Liver (tissue), 8 donors: ENCODE measurements at regions not wholly inside any gene's neighbourhood (a gene's known extent, or its start where the extent isn't known, plus 50 kb on each side); places are given as distances from the start of the nearest gene placed in this dataset.

Source experiments
- DNase-seq: peaks from one replicate; pipeline ENCODE4 v3.0.0-alpha.2; 2017; ENCODE audit warnings: low spot score
- H3K27ac ChIP-seq, 2 donors: one replicate each; pipeline ENCODE4 v1.7.0; 2013; ENCODE audit warnings: inconsistent platforms in 2 of 2, low read length in 2 of 2, control low read depth in 1 of 2, low read depth in 1 of 2, mild to moderate bottlenecking in 1 of 2
- H3K27me3 ChIP-seq, 4 donors: one replicate each; pipeline versions ENCODE4 v1.6.1 to v1.7.0; 2013; ENCODE audit warnings: low read length in 3 of 4, inconsistent platforms in 1 of 4, mild to moderate bottlenecking in 1 of 4, moderate library complexity in 1 of 4; ENCODE audit not compliant: control insufficient read depth in 4 of 4, insufficient read depth in 4 of 4
- H3K36me3 ChIP-seq, 4 donors: one replicate each; pipeline versions ENCODE4 v1.6.1 to v1.7.0; 2013; ENCODE audit warnings: low read length in 3 of 4, mild to moderate bottlenecking in 3 of 4, low read depth in 1 of 4, moderate library complexity in 1 of 4; ENCODE audit not compliant: control insufficient read depth in 4 of 4, insufficient read depth in 3 of 4
- H3K4me1 ChIP-seq, 4 donors: one replicate each; pipeline versions ENCODE4 v1.6.1 to v1.7.0; 2013; ENCODE audit warnings: low read length in 3 of 4, mild to moderate bottlenecking in 3 of 4, moderate library complexity in 1 of 4; ENCODE audit not compliant: control insufficient read depth in 4 of 4, insufficient read depth in 4 of 4
- H3K4me3 ChIP-seq, 3 donors: one replicate each; pipeline versions ENCODE4 v1.6.1 to v1.7.0; 2013; ENCODE audit warnings: low read length in 3 of 3, control low read depth in 1 of 3, low read depth in 1 of 3, mild to moderate bottlenecking in 1 of 3
- H3K9ac ChIP-seq, 2 donors: one replicate each; pipeline ENCODE4 v1.7.0; 2013; ENCODE audit warnings: low read length in 2 of 2, mild to moderate bottlenecking in 2 of 2, moderate library complexity in 2 of 2, control low read depth in 1 of 2, low read depth in 1 of 2
- H3K9me3 ChIP-seq, 4 donors: one replicate each; pipeline versions ENCODE4 v1.6.1 to v1.7.0; 2013; ENCODE audit warnings: low read length in 3 of 4; ENCODE audit not compliant: control insufficient read depth in 4 of 4
- FOXA2 ChIP-seq: IDR thresholded peaks from 2 replicates; pipeline ENCODE4 v1.6.1; 2016; ENCODE audit warnings: antibody characterized with exemption
- GABPA ChIP-seq, 2 donors: IDR thresholded peaks in 1 of 2; conservative IDR thresholded peaks in 1 of 2; 2 replicates each; pipeline ENCODE4 v1.6.1; 2016; ENCODE audit warnings: antibody characterized with exemption in 2 of 2, mild to moderate bottlenecking in 1 of 2, moderate library complexity in 1 of 2
- HNF4A ChIP-seq, 2 donors: conservative IDR thresholded peaks; 2 replicates each; pipeline ENCODE4 v1.6.1; 2016; ENCODE audit warnings: antibody characterized with exemption in 2 of 2, mild to moderate bottlenecking in 2 of 2
- JUND ChIP-seq, 2 donors: IDR thresholded peaks; 2 replicates each; pipeline ENCODE4 v1.6.1; 2016; ENCODE audit warnings: antibody characterized with exemption in 2 of 2
- NR2F2 ChIP-seq: IDR thresholded peaks from 2 replicates; pipeline ENCODE4 v1.6.1; 2016; ENCODE audit warnings: antibody characterized with exemption
- RAD21 ChIP-seq, 2 donors: IDR thresholded peaks; 2 replicates each; pipeline ENCODE4 v1.6.1; 2016; ENCODE audit warnings: antibody characterized with exemption in 2 of 2, mild to moderate bottlenecking in 2 of 2
- RXRA ChIP-seq, 2 donors: IDR thresholded peaks; 2 replicates each; pipeline ENCODE4 v1.6.1; 2017 to 2018; ENCODE audit warnings: antibody characterized with exemption in 2 of 2, mild to moderate bottlenecking in 1 of 2
- SP1 ChIP-seq: IDR thresholded peaks from 2 replicates; pipeline ENCODE4 v1.6.1; 2018; ENCODE audit warnings: antibody characterized with exemption, mild to moderate bottlenecking
- ZBTB33 ChIP-seq: IDR thresholded peaks from 2 replicates; pipeline ENCODE4 v1.6.1; 2016; ENCODE audit warnings: antibody characterized with exemption
- WGBS: extraction: QIAGEN DNeasy Blood & Tissue Kit; methylation state at CpG from one replicate; pipeline ENCODE4 v1.1.7; 2013; 5-methylcytosine and 5-hydroxymethylcytosine counted together
- TF ChIP-seq, protein P1 (sequence below): IDR thresholded peaks from 2 replicates; pipeline ENCODE4 v1.6.1; 2016; ENCODE audit warnings: antibody characterized with exemption, mild to moderate bottlenecking
- TF ChIP-seq, protein P2 (sequence below): fragments of 150-350 bp; IDR thresholded peaks from 2 replicates; pipeline ENCODE4 v1.5.1; 2017; ENCODE audit warnings: improper control_type of control experiment, low read depth, low read length; ENCODE audit not compliant: missing input control
- TF ChIP-seq, protein P3 (sequence below): IDR thresholded peaks from 2 replicates; pipeline ENCODE4 v1.6.1; 2016; ENCODE audit warnings: antibody characterized with exemption
- TF ChIP-seq, protein P4 (sequence below): IDR thresholded peaks from 2 replicates; pipeline ENCODE4 v1.6.1; 2016; ENCODE audit warnings: antibody characterized with exemption
- donor health status: healthy.
- donor health status: healthy.
- donor health status: healthy.
- donor health status: healthy.
- donor health status: healthy.

DNA sequence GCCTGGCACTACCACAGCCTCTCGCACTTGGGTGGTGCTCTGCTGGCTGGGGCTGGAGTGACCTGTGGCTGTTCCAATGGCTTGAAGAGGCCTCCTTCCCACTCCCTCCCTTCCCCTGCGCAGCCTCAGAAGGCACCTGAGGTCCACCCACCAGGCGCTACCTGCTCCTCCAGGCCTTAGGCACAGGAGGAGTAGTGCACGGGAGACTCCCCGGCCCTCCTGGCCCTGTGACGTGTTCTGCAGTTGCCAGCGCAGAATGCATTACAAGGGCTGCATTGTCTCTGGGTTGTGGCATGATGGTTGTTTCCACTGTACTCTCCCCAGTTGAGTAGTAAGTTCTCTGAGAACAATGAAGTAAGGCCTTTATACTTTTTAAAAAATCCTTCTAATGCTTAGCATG lies 128.6 kb downstream of the TEX29 start:
- 87% methylated on average over 7 of the region's 7 CpGs for WGBS
- no peak for DNase-seq

GRCh38 chr13:111451402-111451801 lies 131.0 kb downstream of the TEX29 start:
- WGBS = 84% methylated on average over 14 of the region's 14 CpGs
- Histone ChIP-seq H3K9ac (no peak overlapping the region), H3K27ac (no peak overlapping the region), H3K36me3 (no peaks in the 10 kb centered on the region), H3K4me3 (no peak overlapping the region), H3K4me1 (no peaks in the 10 kb centered on the region), H3K9me3 (peaks cover 2 to 16% (median 3%) of the 10 kb centered on the region in 4 donors), H3K27me3 (peaks cover 0 to 7% (median 0%) of the 10 kb centered on the region in 4 donors)
- TF ChIP-seq RAD21 (IDR thresholded peaks at IDR 0.05) (no peak), FOXA2 (no peak), RXRA (IDR thresholded peaks at IDR 0.05) (no peak)
- TF ChIP-seq, protein P1, sequence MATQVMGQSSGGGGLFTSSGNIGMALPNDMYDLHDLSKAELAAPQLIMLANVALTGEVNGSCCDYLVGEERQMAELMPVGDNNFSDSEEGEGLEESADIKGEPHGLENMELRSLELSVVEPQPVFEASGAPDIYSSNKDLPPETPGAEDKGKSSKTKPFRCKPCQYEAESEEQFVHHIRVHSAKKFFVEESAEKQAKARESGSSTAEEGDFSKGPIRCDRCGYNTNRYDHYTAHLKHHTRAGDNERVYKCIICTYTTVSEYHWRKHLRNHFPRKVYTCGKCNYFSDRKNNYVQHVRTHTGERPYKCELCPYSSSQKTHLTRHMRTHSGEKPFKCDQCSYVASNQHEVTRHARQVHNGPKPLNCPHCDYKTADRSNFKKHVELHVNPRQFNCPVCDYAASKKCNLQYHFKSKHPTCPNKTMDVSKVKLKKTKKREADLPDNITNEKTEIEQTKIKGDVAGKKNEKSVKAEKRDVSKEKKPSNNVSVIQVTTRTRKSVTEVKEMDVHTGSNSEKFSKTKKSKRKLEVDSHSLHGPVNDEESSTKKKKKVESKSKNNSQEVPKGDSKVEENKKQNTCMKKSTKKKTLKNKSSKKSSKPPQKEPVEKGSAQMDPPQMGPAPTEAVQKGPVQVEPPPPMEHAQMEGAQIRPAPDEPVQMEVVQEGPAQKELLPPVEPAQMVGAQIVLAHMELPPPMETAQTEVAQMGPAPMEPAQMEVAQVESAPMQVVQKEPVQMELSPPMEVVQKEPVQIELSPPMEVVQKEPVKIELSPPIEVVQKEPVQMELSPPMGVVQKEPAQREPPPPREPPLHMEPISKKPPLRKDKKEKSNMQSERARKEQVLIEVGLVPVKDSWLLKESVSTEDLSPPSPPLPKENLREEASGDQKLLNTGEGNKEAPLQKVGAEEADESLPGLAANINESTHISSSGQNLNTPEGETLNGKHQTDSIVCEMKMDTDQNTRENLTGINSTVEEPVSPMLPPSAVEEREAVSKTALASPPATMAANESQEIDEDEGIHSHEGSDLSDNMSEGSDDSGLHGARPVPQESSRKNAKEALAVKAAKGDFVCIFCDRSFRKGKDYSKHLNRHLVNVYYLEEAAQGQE = no peak
- DNase-seq = no peak

More for the DNA sequence above, 128.6 kb downstream of the TEX29 start:
- H3K9me3 ChIP-seq = peaks cover 2 to 13% (median 3%) of the 10 kb centered on the region in 4 donors
- no peak for TF ChIP-seq GABPA (IDR thresholded peaks at IDR 0.05 in 1 of 2, conservative IDR thresholded peaks at IDR 0.05 in 1 of 2)
- TF ChIP-seq FOXA2 = no peak
- TF ChIP-seq, protein P2, sequence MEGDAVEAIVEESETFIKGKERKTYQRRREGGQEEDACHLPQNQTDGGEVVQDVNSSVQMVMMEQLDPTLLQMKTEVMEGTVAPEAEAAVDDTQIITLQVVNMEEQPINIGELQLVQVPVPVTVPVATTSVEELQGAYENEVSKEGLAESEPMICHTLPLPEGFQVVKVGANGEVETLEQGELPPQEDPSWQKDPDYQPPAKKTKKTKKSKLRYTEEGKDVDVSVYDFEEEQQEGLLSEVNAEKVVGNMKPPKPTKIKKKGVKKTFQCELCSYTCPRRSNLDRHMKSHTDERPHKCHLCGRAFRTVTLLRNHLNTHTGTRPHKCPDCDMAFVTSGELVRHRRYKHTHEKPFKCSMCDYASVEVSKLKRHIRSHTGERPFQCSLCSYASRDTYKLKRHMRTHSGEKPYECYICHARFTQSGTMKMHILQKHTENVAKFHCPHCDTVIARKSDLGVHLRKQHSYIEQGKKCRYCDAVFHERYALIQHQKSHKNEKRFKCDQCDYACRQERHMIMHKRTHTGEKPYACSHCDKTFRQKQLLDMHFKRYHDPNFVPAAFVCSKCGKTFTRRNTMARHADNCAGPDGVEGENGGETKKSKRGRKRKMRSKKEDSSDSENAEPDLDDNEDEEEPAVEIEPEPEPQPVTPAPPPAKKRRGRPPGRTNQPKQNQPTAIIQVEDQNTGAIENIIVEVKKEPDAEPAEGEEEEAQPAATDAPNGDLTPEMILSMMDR = no peak
- TF ChIP-seq HNF4A (conservative IDR thresholded peaks at IDR 0.05) = no peak
- TF ChIP-seq RAD21 (IDR thresholded peaks at IDR 0.05) = no peak
- no peaks in the 10 kb centered on the region for H3K36me3 ChIP-seq
- no peak overlapping the region for H3K9ac ChIP-seq
- no peaks in the 10 kb centered on the region for H3K4me1 ChIP-seq
- no peak overlapping the region for H3K4me3 ChIP-seq
- peaks cover 0 to 7% (median 0%) of the 10 kb centered on the region in 4 donors for H3K27me3 ChIP-seq
- no peak overlapping the region for H3K27ac ChIP-seq

- no peaks in the 10 kb centered on the region for H3K27me3 ChIP-seq
- TF ChIP-seq NR2F2 = no peak
- TF ChIP-seq, protein P1 = no peak
- TF ChIP-seq ZBTB33 = no peak
- TF ChIP-seq JUND (IDR thresholded peaks at IDR 0.05) = no peak
- TF ChIP-seq, protein P3, sequence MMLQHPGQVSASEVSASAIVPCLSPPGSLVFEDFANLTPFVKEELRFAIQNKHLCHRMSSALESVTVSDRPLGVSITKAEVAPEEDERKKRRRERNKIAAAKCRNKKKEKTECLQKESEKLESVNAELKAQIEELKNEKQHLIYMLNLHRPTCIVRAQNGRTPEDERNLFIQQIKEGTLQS = no peak
- TF ChIP-seq, protein P4, sequence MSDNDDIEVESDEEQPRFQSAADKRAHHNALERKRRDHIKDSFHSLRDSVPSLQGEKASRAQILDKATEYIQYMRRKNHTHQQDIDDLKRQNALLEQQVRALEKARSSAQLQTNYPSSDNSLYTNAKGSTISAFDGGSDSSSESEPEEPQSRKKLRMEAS = no peak
- no peak for TF ChIP-seq SP1
Observed at GRCh38 chr13:111456452-111457230, 136.2 kb downstream of the TEX29 start.

More at GRCh38 chr13:111456452-111457230, 136.2 kb downstream of the TEX29 start:
- H3K4me1 ChIP-seq = no peaks in the 10 kb centered on the region
- H3K9ac ChIP-seq = no peak overlapping the region
- H3K27ac ChIP-seq = no peak overlapping the region
- H3K4me3 ChIP-seq = no peak overlapping the region
- H3K36me3 ChIP-seq = no peaks in the 10 kb centered on the region
- peaks cover 0 to 13% (median 1%) of the 10 kb centered on the region in 4 donors for H3K9me3 ChIP-seq
- DNase-seq = no peak
- 85% methylated on average over 20 of the region's 20 CpGs for WGBS
